ENCODE measurements at regions not wholly inside any gene's neighbourhood (a gene's known extent, or its start where the extent isn't known, plus 50 kb on each side); places are given as distances from the start of the nearest gene placed in this dataset.

GRCh38 chr7:46746695-46747687, 825.9 kb upstream of the IGFBP3 start:
- TF ChIP-seq CTCF (IDR thresholded peaks at IDR 0.05) (no peak), EZH2 (IDR thresholded peaks at IDR 0.05) (no peak)
